HepG2 (cell line): ENCODE measurements at regions not wholly inside any gene's neighbourhood (a gene's known extent, or its start where the extent isn't known, plus 50 kb on each side); places are given as distances from the start of the nearest gene placed in this dataset.

Experiments
- ATAC-seq: fragments of 200-7000 bp; cut with Tn5 transposase; 3 replicates; pipeline ENCODE4 v1.9.1; 2020; ENCODE audit warnings: mild to moderate bottlenecking, moderate library complexity
- BruUV-seq: library from RNA; stranded (reverse); fragments of 400-500 nt; replicated peaks from 2 replicates; lab custom pipeline; 2021; lab: Mats Ljungman, UMichigan
- CTCF ChIA-PET: fragments of 300-600 bp; formaldehyde crosslinking; extraction: SDS; loops from one replicate; lab custom pipeline; 2021; ENCODE audit warnings: low total read pairs, inconsistent platforms, low intra/inter-chr PET ratio; lab: Yijun Ruan, JAX
- POLR2A ChIA-PET: fragments of 350-600 bp; sonication (Branson Sonifier 250); formaldehyde crosslinking; loops from one replicate; lab custom pipeline; 2020; ENCODE audit warnings: antibody characterized with exemption, inconsistent platforms; lab: Yijun Ruan, JAX
- DNase-seq: peaks from one replicate; pipeline ENCODE4 v3.0.0-alpha.2; 2015; ENCODE audit warnings: low spot score
- FAIRE-seq: peaks from 3 replicates; lab custom pipeline; 2011; peaks lifted over from hg19 to GRCh38; lab: Jason Lieb, UNC
- H2AFZ ChIP-seq: one replicate; pipeline ENCODE4 v1.6.1; 2011; ENCODE audit warnings: low read length, inconsistent platforms
- H3K27ac ChIP-seq: fragments of 300-600 bp; 3 replicates; pipeline ENCODE4 v1.8.0; 2011; ENCODE audit warnings: mixed run types, mild to moderate bottlenecking, mixed read lengths, low read length, inconsistent platforms; ENCODE audit not compliant: insufficient read depth; ENCODE audit errors: extremely low read length
- H3K27me3 ChIP-seq, 2 experiments: fragments of 200-600 bp in 1 of 2; 2 replicates in 1 of 2; 3 replicates in 1 of 2; pipeline versions ENCODE4 v1.6.0 to v1.8.0; 2011; ENCODE audit warnings: low read length in 2 of 2, mild to moderate bottlenecking in 2 of 2, moderate library complexity in 2 of 2, inconsistent platforms in 1 of 2; ENCODE audit not compliant: insufficient read depth in 2 of 2, control insufficient read depth in 1 of 2
- H3K36me3 ChIP-seq, 2 experiments: fragments of 200-600 bp in 1 of 2; replicated peaks in 1 of 2; 2 replicates in 1 of 2; 3 replicates in 1 of 2; pipeline versions ENCODE4 v1.5.1 to v1.8.0; 2011; ENCODE audit warnings: low read length in 2 of 2, inconsistent platforms in 1 of 2; ENCODE audit not compliant: insufficient read depth in 2 of 2, control insufficient read depth in 1 of 2
- H3K4me1 ChIP-seq: 2 replicates; pipeline ENCODE4 v1.5.1; 2012; ENCODE audit warnings: low read length, inconsistent platforms; ENCODE audit not compliant: insufficient read depth
- H3K4me2 ChIP-seq: 2 replicates; pipeline ENCODE4 v1.6.0; 2011; ENCODE audit warnings: low read depth, low read length, inconsistent platforms
- H3K4me3 ChIP-seq, 3 experiments: fragments of 200-600 bp in 1 of 3; sonication (generic), shearing (Covaris generic) in 1 of 3; replicated peaks in 1 of 3; 2 replicates each; pipeline ENCODE4 v1.5.1; 2011 to 2016; ENCODE audit warnings: low read length in 3 of 3, inconsistent platforms in 2 of 3, low read depth in 2 of 3, mild to moderate bottlenecking in 2 of 3, control low read depth in 1 of 3, mixed read lengths in 1 of 3; ENCODE audit not compliant: insufficient read depth in 1 of 3
- H3K79me2 ChIP-seq: one replicate; pipeline ENCODE4 v1.6.1; 2011; ENCODE audit warnings: low read length, inconsistent platforms; ENCODE audit not compliant: insufficient read depth
- H3K9ac ChIP-seq: 2 replicates; pipeline ENCODE4 v1.6.0; 2011; ENCODE audit warnings: mild to moderate bottlenecking, low read depth, low read length, inconsistent platforms; ENCODE audit not compliant: insufficient read depth
- H3K9me3 ChIP-seq: 2 replicates; pipeline ENCODE4 v1.5.1; 2012; ENCODE audit warnings: mild to moderate bottlenecking, low read length
- H4K20me1 ChIP-seq: 2 replicates; pipeline ENCODE4 v1.6.0; 2011; ENCODE audit warnings: inconsistent platforms, mild to moderate bottlenecking, low read length, moderate library complexity; ENCODE audit not compliant: insufficient read depth
- TCF7L2 ChIP-seq: IDR thresholded peaks from 2 replicates; pipeline ENCODE4 v1.6.1; 2011; ENCODE audit warnings: mild to moderate bottlenecking, low read depth, low read length, moderate library complexity
- ZNF816 ChIP-seq: sonication (generic); formaldehyde crosslinking; IDR thresholded peaks from 2 replicates; pipeline ENCODE4 v1.8.0; 2022; ENCODE audit warnings: missing genetic modification reagents, mild to moderate bottlenecking, borderline replicate concordance
- WGBS: methylation state at CpG from one replicate; pipeline ENCODE4 v1.1.6; 2017; ENCODE audit warnings: low lambda C conversion rate; 5-methylcytosine and 5-hydroxymethylcytosine counted together
- in situ Hi-C: cut with HindIII; loops from 2 replicates; pipeline ENCODE4 v1.10.0; 2017; ENCODE audit warnings: low pct_unique_long_range_greater_than_20kb; ENCODE audit not compliant: extremely low pct_ligation_motif_present
- intact Hi-C: fragments of 100-400 bp; cut with micrococcal nuclease; formaldehyde crosslinking; loops from one replicate; pipeline ENCODE4 v1.10.0; 2022; ENCODE audit not compliant: unreplicated experiment
- TF ChIP-seq, protein P1 (sequence below): sonication (generic); formaldehyde crosslinking; IDR thresholded peaks from 2 replicates; pipeline ENCODE4 v1.5.0; 2020; ENCODE audit warnings: missing genetic modification reagents, mild to moderate bottlenecking, borderline replicate concordance

- H3K9ac ChIP-seq: no peak overlapping the region
- no peak for FAIRE-seq
- no peak for DNase-seq
- BruUV-seq: no TSS peak
- intact Hi-C loops: no loop called here
- no peak overlapping the region for H3K4me3 ChIP-seq
- no peak overlapping the region for H3K4me2 ChIP-seq
- TF ChIP-seq TCF7L2 (no peak), ZNF816 (CRISPR knock-in tag) (no peak)
- TF ChIP-seq, all 625 proteins: peak for 0
- ChIA-PET CTCF (no interaction called here), POLR2A (no interaction called here)
- no peaks in the 10 kb centered on the region for H3K36me3 ChIP-seq
- no peak overlapping the region for H2AFZ ChIP-seq
- no peaks in the 10 kb centered on the region for H3K79me2 ChIP-seq
- H3K27me3 ChIP-seq: peaks cover 0 to 1% of the 10 kb centered on the region in 2 experiments; a peak in 1 of 5 replicates
- H3K9me3 ChIP-seq: no peaks in the 10 kb centered on the region
- in situ Hi-C loops: no loop called here
- no peaks in the 10 kb centered on the region for H3K4me1 ChIP-seq
- no peak overlapping the region for H3K27ac ChIP-seq
- WGBS: 2% methylated on average over 9 of the region's 9 CpGs
- no peaks in the 10 kb centered on the region for H4K20me1 ChIP-seq
- no peak for ATAC-seq
These were observed 418.4 kb downstream of the PDCD6IP start for GRCh38 chr3:34216711-34217335.

GRCh38 chr3:34218706-34219385, 420.4 kb downstream of the PDCD6IP start:
- BruUV-seq: no TSS peak
- Histone ChIP-seq H3K27me3 (peaks cover 0 to 1% of the 10 kb centered on the region in 2 experiments; a peak in 1 of 5 replicates), H4K20me1 (no peaks in the 10 kb centered on the region), H3K4me3 (no peak overlapping the region), H3K79me2 (no peaks in the 10 kb centered on the region), H2AFZ (no peak overlapping the region), H3K4me2 (no peak overlapping the region), H3K9ac (no peak overlapping the region), H3K4me1 (no peaks in the 10 kb centered on the region), H3K9me3 (no peaks in the 10 kb centered on the region)
- FAIRE-seq: no peak
- DNase-seq: no peak
- ATAC-seq: no peak
- CTCF ChIA-PET: no interaction called here
- 5% methylated on average over 5 of the region's 5 CpGs for WGBS
- in situ Hi-C loops: no loop called here
- intact Hi-C loops: no loop called here
- TF ChIP-seq, protein P1, sequence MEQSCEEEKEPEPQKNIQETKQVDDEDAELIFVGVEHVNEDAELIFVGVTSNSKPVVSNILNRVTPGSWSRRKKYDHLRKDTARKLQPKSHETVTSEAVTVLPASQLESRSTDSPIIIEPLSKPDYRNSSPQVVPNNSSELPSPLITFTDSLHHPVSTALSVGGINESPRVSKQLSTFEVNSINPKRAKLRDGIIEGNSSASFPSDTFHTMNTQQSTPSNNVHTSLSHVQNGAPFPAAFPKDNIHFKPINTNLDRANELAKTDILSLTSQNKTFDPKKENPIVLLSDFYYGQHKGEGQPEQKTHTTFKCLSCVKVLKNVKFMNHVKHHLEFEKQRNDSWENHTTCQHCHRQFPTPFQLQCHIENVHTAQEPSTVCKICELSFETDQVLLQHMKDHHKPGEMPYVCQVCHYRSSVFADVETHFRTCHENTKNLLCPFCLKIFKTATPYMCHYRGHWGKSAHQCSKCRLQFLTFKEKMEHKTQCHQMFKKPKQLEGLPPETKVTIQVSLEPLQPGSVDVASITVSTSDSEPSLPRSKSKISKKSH (CRISPR knock-in tag): no peak
- TF ChIP-seq, all 625 proteins: peak for 0
- Histone ChIP-seq H3K27ac (no peak overlapping the region), H3K36me3 (no peaks in the 10 kb centered on the region)
- POLR2A ChIA-PET: no interaction called here
